HUES48 (cell line): ENCODE measurements at regions not wholly inside any gene's neighbourhood (a gene's known extent, or its start where the extent isn't known, plus 50 kb on each side); places are given as distances from the start of the nearest gene placed in this dataset.

Source experiments
- H3K27ac ChIP-seq: one replicate; pipeline ENCODE4 v1.7.0; 2013; ENCODE audit warnings: low read depth, low read length, inconsistent platforms
- H3K27me3 ChIP-seq: 2 replicates; pipeline ENCODE4 v1.6.1; 2013; ENCODE audit warnings: mild to moderate bottlenecking, low read length; ENCODE audit not compliant: control insufficient read depth, insufficient read depth
- H3K36me3 ChIP-seq: 2 replicates; pipeline ENCODE4 v1.6.1; 2013; ENCODE audit warnings: low read length; ENCODE audit not compliant: control insufficient read depth, insufficient read depth
- H3K4me1 ChIP-seq: 2 replicates; pipeline ENCODE4 v1.6.1; 2013; ENCODE audit warnings: mild to moderate bottlenecking, low read length; ENCODE audit not compliant: control insufficient read depth, insufficient read depth
- H3K4me3 ChIP-seq: 2 replicates; pipeline ENCODE4 v1.5.1; 2013; ENCODE audit warnings: mild to moderate bottlenecking, low read depth, low read length
- H3K9ac ChIP-seq: 2 replicates; pipeline ENCODE4 v1.6.1; 2013; ENCODE audit warnings: mild to moderate bottlenecking, low read depth, low read length, moderate library complexity
- H3K9me3 ChIP-seq: 2 replicates; pipeline ENCODE4 v1.6.1; 2013; ENCODE audit warnings: low read length; ENCODE audit not compliant: control insufficient read depth, insufficient read depth

GRCh38 chr2:10504370-10504993 lies 56.4 kb upstream of the ODC1 start:
- Histone ChIP-seq H3K36me3 (no peaks in the 10 kb centered on the region), H3K4me1 (no peaks in the 10 kb centered on the region), H3K4me3 (no peak overlapping the region), H3K9me3 (no peaks in the 10 kb centered on the region), H3K27ac (no peak overlapping the region), H3K27me3 (no peaks in the 10 kb centered on the region), H3K9ac (no peak overlapping the region)

- H3K9me3 ChIP-seq: no peaks in the 10 kb centered on the region
- H3K27ac ChIP-seq: no peak overlapping the region
- H3K4me1 ChIP-seq: no peaks in the 10 kb centered on the region
- no peaks in the 10 kb centered on the region for H3K36me3 ChIP-seq
- no peaks in the 10 kb centered on the region for H3K27me3 ChIP-seq
- no peak overlapping the region for H3K9ac ChIP-seq
- H3K4me3 ChIP-seq: no peak overlapping the region
Measured at GRCh38 chr2:10502803-10503107, 54.6 kb upstream of the ODC1 start.

- H3K9ac ChIP-seq: no peak overlapping the region
- no peak overlapping the region for H3K4me3 ChIP-seq
- H3K27me3 ChIP-seq: no peaks in the 10 kb centered on the region
- H3K36me3 ChIP-seq: no peaks in the 10 kb centered on the region
- H3K9me3 ChIP-seq: no peaks in the 10 kb centered on the region
- H3K27ac ChIP-seq: no peak overlapping the region
- no peaks in the 10 kb centered on the region for H3K4me1 ChIP-seq
Measured at GRCh38 chr2:10501980-10502802, 54.1 kb upstream of the ODC1 start.

- H3K27ac ChIP-seq: no peak overlapping the region
- no peak overlapping the region for H3K9ac ChIP-seq
- no peaks in the 10 kb centered on the region for H3K4me1 ChIP-seq
- no peaks in the 10 kb centered on the region for H3K9me3 ChIP-seq
- H3K36me3 ChIP-seq: no peaks in the 10 kb centered on the region
- no peak overlapping the region for H3K4me3 ChIP-seq
- no peaks in the 10 kb centered on the region for H3K27me3 ChIP-seq
Measured at GRCh38 chr2:10501451-10501961, 53.4 kb upstream of the ODC1 start.

- no peaks in the 10 kb centered on the region for H3K9me3 ChIP-seq
- H3K27me3 ChIP-seq: no peaks in the 10 kb centered on the region
- no peaks in the 10 kb centered on the region for H3K36me3 ChIP-seq
- no peak overlapping the region for H3K27ac ChIP-seq
- H3K4me1 ChIP-seq: no peaks in the 10 kb centered on the region
- no peak overlapping the region for H3K4me3 ChIP-seq
- no peak overlapping the region for H3K9ac ChIP-seq
Measured at GRCh38 chr2:10500601-10501361, 52.7 kb upstream of the ODC1 start.

GRCh38 chr2:10499911-10500521 lies 51.9 kb upstream of the ODC1 start:
- no peak overlapping the region for H3K4me3 ChIP-seq
- no peak overlapping the region for H3K27ac ChIP-seq
- H3K9me3 ChIP-seq: no peaks in the 10 kb centered on the region
- H3K4me1 ChIP-seq: no peaks in the 10 kb centered on the region
- H3K27me3 ChIP-seq: no peaks in the 10 kb centered on the region
- no peak overlapping the region for H3K9ac ChIP-seq
- no peaks in the 10 kb centered on the region for H3K36me3 ChIP-seq

- Histone ChIP-seq H3K9me3 (no peaks in the 10 kb centered on the region), H3K9ac (no peak overlapping the region), H3K4me3 (no peak overlapping the region), H3K36me3 (no peaks in the 10 kb centered on the region), H3K4me1 (no peaks in the 10 kb centered on the region), H3K27me3 (no peaks in the 10 kb centered on the region), H3K27ac (no peak overlapping the region)
Measured at GRCh38 chr2:10499275-10499907, 51.3 kb upstream of the ODC1 start.

GRCh38 chr2:10498525-10499274 lies 50.6 kb upstream of the ODC1 start:
- Histone ChIP-seq H3K36me3 (no peaks in the 10 kb centered on the region), H3K4me1 (no peaks in the 10 kb centered on the region), H3K4me3 (no peak overlapping the region), H3K27ac (no peak overlapping the region), H3K27me3 (no peaks in the 10 kb centered on the region), H3K9me3 (no peaks in the 10 kb centered on the region), H3K9ac (no peak overlapping the region)
